DMS79 (cell line): ENCODE measurements at regions not wholly inside any gene's neighbourhood (a gene's known extent, or its start where the extent isn't known, plus 50 kb on each side); places are given as distances from the start of the nearest gene placed in this dataset.
"Not testable (repeated sequence)": the region's sequence is repeated elsewhere in the genome, so short reads cannot be mapped to it uniquely, and the experiment has no call there.

Experiments
- DNase-seq: peaks from one replicate; lab custom pipeline; 2025; lab: John Stamatoyannopoulos, UW

- DNase-seq = no peak
Measured at GRCh38 chr10:28991333-28992270, 297.3 kb upstream of the LYZL1 start.

GRCh38 chr10:28993056-28993455 is 295.8 kb upstream of the LYZL1 start:
- DNase-seq = no peak

GRCh38 chr10:28993861-28994260 is 295.0 kb upstream of the LYZL1 start:
- DNase-seq = no peak

GRCh38 chr10:28994802-28995201 is 294.1 kb upstream of the LYZL1 start:
- not testable (repeated sequence) for DNase-seq

- DNase-seq = no peak
Measured at GRCh38 chr10:28995497-28995896, 293.4 kb upstream of the LYZL1 start.

- DNase-seq = no peak
Measured at GRCh38 chr10:28996345-28996744, 292.5 kb upstream of the LYZL1 start.

GRCh38 chr10:28996947-28997551 is 291.8 kb upstream of the LYZL1 start:
- DNase-seq = no peak

GRCh38 chr10:28997734-28998133 is 291.1 kb upstream of the LYZL1 start:
- no peak for DNase-seq

GRCh38 chr10:29001801-29002200 is 287.1 kb upstream of the LYZL1 start:
- no peak for DNase-seq

- not testable (repeated sequence) for DNase-seq
Measured at GRCh38 chr10:29003014-29003413, 285.9 kb upstream of the LYZL1 start.

- DNase-seq = no peak
Measured at GRCh38 chr10:29005988-29006387, 282.9 kb upstream of the LYZL1 start.

GRCh38 chr10:29007370-29007747 is 281.5 kb upstream of the LYZL1 start:
- DNase-seq = no peak

- no peak for DNase-seq
Measured at GRCh38 chr10:29007748-29008610, 280.9 kb upstream of the LYZL1 start.

GRCh38 chr10:29009464-29009863 is 279.4 kb upstream of the LYZL1 start:
- DNase-seq = no peak

- no peak for DNase-seq
Measured at GRCh38 chr10:29011516-29011915, 277.4 kb upstream of the LYZL1 start.

GRCh38 chr10:29012926-29013554 is 275.8 kb upstream of the LYZL1 start:
- DNase-seq = no peak

- no peak for DNase-seq
Measured at GRCh38 chr10:29021591-29021990, 267.3 kb upstream of the LYZL1 start.

- DNase-seq = no peak
Measured at GRCh38 chr10:29022513-29022912, 266.4 kb upstream of the LYZL1 start.

GRCh38 chr10:29023678-29024077 is 265.2 kb upstream of the LYZL1 start:
- DNase-seq = no peak

GRCh38 chr10:29026065-29026797 is 262.6 kb upstream of the LYZL1 start:
- no peak for DNase-seq
